ENCODE measurements at regions not wholly inside any gene's neighbourhood (a gene's known extent, or its start where the extent isn't known, plus 50 kb on each side); places are given as distances from the start of the nearest gene placed in this dataset.

DNA sequence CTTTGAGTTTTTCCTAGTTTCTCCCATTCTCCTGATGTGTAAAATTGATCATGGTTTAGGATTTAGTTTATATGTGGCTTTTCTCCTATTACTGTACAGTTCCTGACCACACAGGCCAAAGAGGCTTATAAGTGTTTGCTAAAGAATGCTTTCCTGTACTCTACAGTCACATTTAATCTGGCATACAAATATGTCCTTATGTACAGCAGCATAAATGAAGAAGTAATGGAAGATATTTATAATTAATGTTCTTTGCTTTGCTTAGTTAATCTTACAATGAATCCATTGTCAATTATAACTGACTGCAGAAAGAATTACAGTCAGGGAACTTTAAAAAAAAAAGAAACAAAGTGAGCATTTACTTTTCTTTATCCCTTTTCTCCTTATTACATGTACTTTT lies 293.9 kb downstream of the KCNC2 start:
- TF ChIP-seq, protein P1, sequence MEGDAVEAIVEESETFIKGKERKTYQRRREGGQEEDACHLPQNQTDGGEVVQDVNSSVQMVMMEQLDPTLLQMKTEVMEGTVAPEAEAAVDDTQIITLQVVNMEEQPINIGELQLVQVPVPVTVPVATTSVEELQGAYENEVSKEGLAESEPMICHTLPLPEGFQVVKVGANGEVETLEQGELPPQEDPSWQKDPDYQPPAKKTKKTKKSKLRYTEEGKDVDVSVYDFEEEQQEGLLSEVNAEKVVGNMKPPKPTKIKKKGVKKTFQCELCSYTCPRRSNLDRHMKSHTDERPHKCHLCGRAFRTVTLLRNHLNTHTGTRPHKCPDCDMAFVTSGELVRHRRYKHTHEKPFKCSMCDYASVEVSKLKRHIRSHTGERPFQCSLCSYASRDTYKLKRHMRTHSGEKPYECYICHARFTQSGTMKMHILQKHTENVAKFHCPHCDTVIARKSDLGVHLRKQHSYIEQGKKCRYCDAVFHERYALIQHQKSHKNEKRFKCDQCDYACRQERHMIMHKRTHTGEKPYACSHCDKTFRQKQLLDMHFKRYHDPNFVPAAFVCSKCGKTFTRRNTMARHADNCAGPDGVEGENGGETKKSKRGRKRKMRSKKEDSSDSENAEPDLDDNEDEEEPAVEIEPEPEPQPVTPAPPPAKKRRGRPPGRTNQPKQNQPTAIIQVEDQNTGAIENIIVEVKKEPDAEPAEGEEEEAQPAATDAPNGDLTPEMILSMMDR (IDR thresholded peaks at IDR 0.05; ENCODE audit: borderline replicate concordance, extremely low read depth, low read length, poor library complexity, severe bottlenecking): no peak
- no peak for TF ChIP-seq EZH2 (IDR thresholded peaks at IDR 0.05; ENCODE audit: borderline replicate concordance, low read depth, low read length, severe bottlenecking)

All from DND-41 (cell line).